22Rv1 (cell line): ENCODE measurements at regions not wholly inside any gene's neighbourhood (a gene's known extent, or its start where the extent isn't known, plus 50 kb on each side); places are given as distances from the start of the nearest gene placed in this dataset.

Experiments used
- H3K27ac ChIP-seq: fragments of 450-650 bp; 2 replicates; pipeline ENCODE4 v1.5.1; 2017
- ZFX ChIP-seq: fragments of 450-650 bp; IDR thresholded peaks from 2 replicates; pipeline ENCODE4 v1.6.1; 2017; ENCODE audit warnings: antibody characterized with exemption, borderline replicate concordance
- TF ChIP-seq, protein P1 (sequence below): fragments of 450-650 bp; IDR thresholded peaks from 2 replicates; pipeline ENCODE4 v1.5.1; 2017; ENCODE audit warnings: mild to moderate bottlenecking

DNA sequence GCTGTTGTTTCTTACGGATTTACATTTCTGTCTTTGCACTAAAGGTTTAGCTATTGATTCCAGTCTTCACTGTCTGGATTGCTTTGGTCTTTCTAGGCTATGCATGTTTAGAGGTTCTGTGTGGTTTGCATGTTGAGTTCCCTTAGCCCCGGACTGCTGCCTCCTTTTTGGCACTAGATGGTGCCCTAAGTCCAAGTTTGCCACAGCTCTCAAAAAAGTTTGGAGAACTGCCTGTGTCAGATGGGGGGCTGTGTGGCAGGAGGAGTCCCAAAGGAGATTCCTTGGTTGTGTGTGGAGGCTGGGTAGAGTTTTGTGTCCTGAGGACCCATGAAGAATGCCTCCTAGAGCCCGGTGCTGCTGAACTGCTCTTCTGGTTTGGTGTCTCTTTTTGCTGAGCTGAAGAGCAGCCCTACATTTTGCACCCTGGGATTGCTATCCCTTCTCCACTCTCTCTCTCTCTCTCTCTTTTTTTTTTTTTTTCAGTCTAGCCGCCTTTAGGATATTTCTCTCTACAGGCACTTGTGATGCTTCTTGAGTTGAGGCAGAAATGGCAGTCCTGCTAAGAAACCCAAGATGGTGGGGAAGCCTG lies 74.4 kb downstream of the PTGS2 start:
- H3K27ac ChIP-seq: no peak overlapping the region
- TF ChIP-seq ZFX: no peak
- TF ChIP-seq, protein P1, sequence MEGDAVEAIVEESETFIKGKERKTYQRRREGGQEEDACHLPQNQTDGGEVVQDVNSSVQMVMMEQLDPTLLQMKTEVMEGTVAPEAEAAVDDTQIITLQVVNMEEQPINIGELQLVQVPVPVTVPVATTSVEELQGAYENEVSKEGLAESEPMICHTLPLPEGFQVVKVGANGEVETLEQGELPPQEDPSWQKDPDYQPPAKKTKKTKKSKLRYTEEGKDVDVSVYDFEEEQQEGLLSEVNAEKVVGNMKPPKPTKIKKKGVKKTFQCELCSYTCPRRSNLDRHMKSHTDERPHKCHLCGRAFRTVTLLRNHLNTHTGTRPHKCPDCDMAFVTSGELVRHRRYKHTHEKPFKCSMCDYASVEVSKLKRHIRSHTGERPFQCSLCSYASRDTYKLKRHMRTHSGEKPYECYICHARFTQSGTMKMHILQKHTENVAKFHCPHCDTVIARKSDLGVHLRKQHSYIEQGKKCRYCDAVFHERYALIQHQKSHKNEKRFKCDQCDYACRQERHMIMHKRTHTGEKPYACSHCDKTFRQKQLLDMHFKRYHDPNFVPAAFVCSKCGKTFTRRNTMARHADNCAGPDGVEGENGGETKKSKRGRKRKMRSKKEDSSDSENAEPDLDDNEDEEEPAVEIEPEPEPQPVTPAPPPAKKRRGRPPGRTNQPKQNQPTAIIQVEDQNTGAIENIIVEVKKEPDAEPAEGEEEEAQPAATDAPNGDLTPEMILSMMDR: peak; percentile 81

DNA sequence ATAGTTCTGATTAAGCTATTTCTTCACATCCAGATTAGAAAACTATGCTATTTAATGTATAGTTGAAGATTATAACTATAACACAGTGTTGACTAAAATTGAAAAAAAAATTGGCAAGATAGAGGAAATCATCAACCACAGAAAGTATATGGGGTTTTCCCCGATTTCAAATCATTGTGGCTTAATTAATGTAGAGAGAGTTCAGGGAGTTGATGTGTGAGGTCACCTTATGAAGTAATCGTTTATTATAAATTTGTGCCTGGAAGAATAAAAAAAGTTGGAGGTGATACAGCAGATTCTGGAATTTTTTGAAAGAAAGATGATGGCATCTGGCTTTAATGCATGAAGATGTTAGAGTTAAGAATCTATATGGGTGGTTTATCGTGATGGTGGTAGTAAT lies 84.3 kb downstream of the PTGS2 start:
- no peak overlapping the region for H3K27ac ChIP-seq
- TF ChIP-seq, protein P1: no peak

DNA sequence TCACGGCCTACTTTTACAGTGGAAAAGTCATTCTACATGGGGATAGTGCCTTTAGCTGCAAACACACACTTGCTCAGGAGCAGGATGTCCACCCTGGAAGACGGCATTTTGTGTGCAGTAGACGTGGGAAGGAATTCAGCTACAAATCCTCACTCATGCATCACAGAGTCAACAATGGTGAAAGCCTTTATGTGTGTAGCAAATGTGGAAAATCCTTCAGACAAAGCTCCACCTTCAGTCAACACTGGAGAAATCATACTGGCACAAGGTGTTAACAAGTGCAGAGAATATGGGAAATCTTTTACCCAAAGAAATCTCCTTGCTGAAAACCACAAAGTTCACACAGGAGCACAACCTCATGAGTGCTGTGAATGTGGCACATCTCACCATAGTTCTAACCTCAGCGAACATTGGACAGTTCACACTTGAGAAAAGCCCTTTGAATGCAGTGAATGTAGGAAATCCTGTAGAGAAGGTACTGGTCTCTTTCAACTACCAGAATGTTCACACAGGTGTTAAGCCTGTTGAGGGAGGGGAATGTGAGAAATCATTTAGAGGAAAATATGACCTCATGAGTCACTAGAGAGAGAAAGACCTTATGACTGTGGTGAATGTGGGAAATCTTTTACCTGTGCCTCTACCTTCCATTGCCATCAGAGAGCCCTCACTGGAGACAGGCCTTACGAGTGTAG lies 101.8 kb downstream of the PTGS2 start:
- no peak overlapping the region for H3K27ac ChIP-seq
- no peak for TF ChIP-seq ZFX
- TF ChIP-seq, protein P1: no peak

DNA sequence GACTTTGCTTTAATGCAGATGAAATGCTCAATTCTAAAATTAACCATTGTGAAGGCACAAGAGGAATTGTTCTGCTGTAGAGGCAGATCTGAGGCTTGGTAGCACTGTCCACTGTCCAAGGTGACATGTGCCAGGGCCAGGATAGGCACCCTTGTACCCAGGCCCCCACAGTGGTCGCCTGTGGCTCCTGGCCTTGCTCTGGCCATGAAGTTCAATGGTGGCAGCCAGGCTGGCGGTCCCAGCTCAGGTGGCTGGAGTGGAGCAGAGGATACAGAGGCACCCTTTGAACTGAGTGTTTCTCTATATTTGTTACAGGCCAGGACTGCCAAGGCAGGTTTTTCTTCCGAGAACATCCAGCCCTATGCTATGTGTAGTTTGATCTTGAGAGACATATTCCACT lies 102.6 kb downstream of the PTGS2 start:
- no peak for TF ChIP-seq ZFX
- TF ChIP-seq, protein P1: no peak

DNA sequence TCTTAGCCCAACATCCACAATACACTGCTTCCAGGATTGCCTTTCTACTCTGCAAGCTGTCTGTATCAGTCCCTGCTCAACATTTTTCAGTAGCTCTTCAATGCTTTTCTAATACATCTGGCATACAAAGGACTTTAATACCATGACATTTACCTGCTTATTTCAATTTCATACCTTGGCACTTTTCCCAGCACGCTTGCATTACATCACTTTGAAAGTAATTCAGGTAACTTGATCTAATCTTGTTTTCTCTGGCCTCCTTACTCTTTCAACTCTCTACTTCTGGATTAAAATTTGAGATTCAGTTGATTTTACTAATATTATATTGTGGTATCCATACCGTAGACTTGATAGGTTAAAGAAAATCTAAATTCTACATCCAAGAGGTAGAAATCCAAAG lies 103.0 kb downstream of the PTGS2 start:
- TF ChIP-seq, protein P1: no peak
- no peak for TF ChIP-seq ZFX

More for the DNA sequence above, 102.6 kb downstream of the PTGS2 start:
- no peak overlapping the region for H3K27ac ChIP-seq

DNA sequence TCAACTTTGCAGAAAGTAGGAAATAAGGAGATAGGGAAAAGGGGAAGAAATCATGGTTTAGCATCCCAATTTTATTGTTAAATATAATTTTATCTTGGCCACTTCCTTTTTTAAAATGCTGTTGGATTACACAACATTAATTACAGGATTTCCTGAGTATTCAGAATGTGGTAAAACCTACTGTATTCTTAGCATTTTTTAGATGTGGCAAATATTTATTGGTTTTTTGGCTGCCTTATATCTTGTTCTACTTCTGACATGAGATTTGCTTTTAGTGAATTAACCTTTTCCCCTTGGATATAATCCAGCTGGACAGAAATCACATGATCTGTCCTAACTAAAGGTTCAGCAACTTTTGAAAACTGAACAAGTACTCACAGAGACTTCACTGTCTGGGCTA lies 104.9 kb downstream of the PTGS2 start:
- no peak for TF ChIP-seq ZFX
- TF ChIP-seq, protein P1: no peak
- no peak overlapping the region for H3K27ac ChIP-seq

More for the DNA sequence above, 103.0 kb downstream of the PTGS2 start:
- H3K27ac ChIP-seq: no peak overlapping the region

DNA sequence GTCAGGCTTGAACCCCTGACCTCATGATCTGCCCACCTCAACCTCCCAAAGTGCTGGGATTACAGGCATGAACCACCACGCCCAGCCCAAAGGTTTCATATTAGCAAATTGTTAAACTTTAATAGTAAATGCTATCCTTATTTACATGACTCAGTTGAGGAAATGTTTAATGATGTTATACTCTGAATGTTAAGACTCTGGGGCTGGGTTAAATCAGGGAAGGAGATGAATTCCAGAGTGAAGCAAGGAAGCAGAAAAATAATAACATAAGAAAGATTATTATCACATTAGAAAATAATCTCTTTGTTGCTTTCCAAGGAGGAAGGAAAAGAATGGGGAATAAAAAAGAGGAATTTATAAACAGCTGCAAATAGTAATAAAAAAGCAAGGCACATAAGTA lies 105.3 kb downstream of the PTGS2 start:
- H3K27ac ChIP-seq: no peak overlapping the region
- TF ChIP-seq, protein P1: no peak
- TF ChIP-seq ZFX: no peak
